H1 (cell line): ENCODE measurements at regions not wholly inside any gene's neighbourhood (a gene's known extent, or its start where the extent isn't known, plus 50 kb on each side); places are given as distances from the start of the nearest gene placed in this dataset.

Experiments used
- ASH2L ChIP-seq: fragments of 200-600, 300-600 bp; sonication (generic); IDR thresholded peaks from one replicate; pipeline ENCODE4 v1.7.1; 2017; ENCODE audit warnings: low read length
- SAP30 ChIP-seq: fragments of 300-600 bp; sonication (generic); IDR thresholded peaks from 2 replicates; pipeline ENCODE4 v1.7.1; 2012; ENCODE audit warnings: low read length, moderate library complexity, mild to moderate bottlenecking, inconsistent platforms; ENCODE audit not compliant: insufficient read depth, insufficient replicate concordance
- TF ChIP-seq, protein P1 (sequence below): IDR thresholded peaks from 2 replicates; pipeline ENCODE4 v1.6.1; 2012; ENCODE audit warnings: inconsistent platforms
- TF ChIP-seq, protein P2 (sequence below), 3 experiments: IDR thresholded peaks; 1 replicate in 2 of 3; 2 replicates in 1 of 3; pipeline versions ENCODE4 v1.5.1 to v1.6.1; 2011; ENCODE audit warnings: low read length in 3 of 3, mild to moderate bottlenecking in 3 of 3, inconsistent platforms in 2 of 3, low read depth in 1 of 3, moderate library complexity in 1 of 3; ENCODE audit not compliant: insufficient read depth in 1 of 3; ENCODE audit errors: control extremely low read depth in 1 of 3

DNA sequence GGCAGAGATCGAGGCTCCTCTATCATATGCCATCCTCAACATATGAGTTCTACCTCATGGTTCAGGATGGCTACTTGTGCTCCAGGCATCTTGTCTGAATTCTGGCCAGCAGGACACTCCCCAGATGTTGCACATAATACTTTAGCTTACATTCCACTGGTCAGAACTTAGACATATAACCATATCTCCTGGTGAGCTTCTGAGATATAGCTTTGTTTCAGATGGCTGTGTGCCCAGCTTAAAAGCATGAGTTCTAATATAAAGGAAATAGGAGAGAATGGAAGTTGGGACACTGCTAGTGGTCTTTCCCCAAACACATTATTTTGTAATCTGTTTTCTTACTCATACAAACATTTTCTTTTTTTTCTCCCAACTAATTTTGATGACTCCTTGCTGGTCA lies 50.8 kb upstream of the IFRD1 start (continued):
- TF ChIP-seq, protein P1, sequence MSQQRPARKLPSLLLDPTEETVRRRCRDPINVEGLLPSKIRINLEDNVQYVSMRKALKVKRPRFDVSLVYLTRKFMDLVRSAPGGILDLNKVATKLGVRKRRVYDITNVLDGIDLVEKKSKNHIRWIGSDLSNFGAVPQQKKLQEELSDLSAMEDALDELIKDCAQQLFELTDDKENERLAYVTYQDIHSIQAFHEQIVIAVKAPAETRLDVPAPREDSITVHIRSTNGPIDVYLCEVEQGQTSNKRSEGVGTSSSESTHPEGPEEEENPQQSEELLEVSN, result no peak
- no peak for TF ChIP-seq SAP30
- no peak for TF ChIP-seq ASH2L
- TF ChIP-seq, protein P2, sequence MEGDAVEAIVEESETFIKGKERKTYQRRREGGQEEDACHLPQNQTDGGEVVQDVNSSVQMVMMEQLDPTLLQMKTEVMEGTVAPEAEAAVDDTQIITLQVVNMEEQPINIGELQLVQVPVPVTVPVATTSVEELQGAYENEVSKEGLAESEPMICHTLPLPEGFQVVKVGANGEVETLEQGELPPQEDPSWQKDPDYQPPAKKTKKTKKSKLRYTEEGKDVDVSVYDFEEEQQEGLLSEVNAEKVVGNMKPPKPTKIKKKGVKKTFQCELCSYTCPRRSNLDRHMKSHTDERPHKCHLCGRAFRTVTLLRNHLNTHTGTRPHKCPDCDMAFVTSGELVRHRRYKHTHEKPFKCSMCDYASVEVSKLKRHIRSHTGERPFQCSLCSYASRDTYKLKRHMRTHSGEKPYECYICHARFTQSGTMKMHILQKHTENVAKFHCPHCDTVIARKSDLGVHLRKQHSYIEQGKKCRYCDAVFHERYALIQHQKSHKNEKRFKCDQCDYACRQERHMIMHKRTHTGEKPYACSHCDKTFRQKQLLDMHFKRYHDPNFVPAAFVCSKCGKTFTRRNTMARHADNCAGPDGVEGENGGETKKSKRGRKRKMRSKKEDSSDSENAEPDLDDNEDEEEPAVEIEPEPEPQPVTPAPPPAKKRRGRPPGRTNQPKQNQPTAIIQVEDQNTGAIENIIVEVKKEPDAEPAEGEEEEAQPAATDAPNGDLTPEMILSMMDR (IDR thresholded peaks at IDR 0.05; ENCODE audit: control extremely low read depth in 1 of 3, insufficient read depth in 1 of 3, low read depth in 1 of 3, low read length in 3 of 3), result no peak
- TF ChIP-seq, all 59 proteins: peak for 0
